ENCODE measurements at regions not wholly inside any gene's neighbourhood (a gene's known extent, or its start where the extent isn't known, plus 50 kb on each side); places are given as distances from the start of the nearest gene placed in this dataset.

GRCh38 chr2:200239216-200239615, 67.3 kb upstream of the SPATS2L start:
- Histone ChIP-seq H3K4me3 (ENCODE audit: low read length) (no peak overlapping the region), H3K9me3 (ENCODE audit: low read length) (no peaks in the 10 kb centered on the region), H3K27ac (ENCODE audit: low read depth, low read length) (no peak overlapping the region), H3K4me1 (ENCODE audit: insufficient read depth, low read length) (no peaks in the 10 kb centered on the region), H3K36me3 (ENCODE audit: insufficient read depth, low read length) (no peaks in the 10 kb centered on the region), H3K27me3 (ENCODE audit: insufficient read depth, low read length, poor library complexity, severe bottlenecking) (no peaks in the 10 kb centered on the region)
- peak in 1 of 5 donors; percentile 2 for DNase-seq
- ChIA-PET CTCF (no interaction called here), POLR2A (no interaction called here)
- peaks cover 3 to 4% (median 4%) of the 10 kb centered on the region in 3 donors for H3K4me1 Mint-ChIP-seq
- no peaks in the 10 kb centered on the region for H3K9me3 Mint-ChIP-seq
- peak overlapping the region in 1 of 8 donors; percentile 64 for H3K27ac Mint-ChIP-seq
- no peak overlapping the region for H3K4me3 Mint-ChIP-seq
- H3K27me3 Mint-ChIP-seq: peaks cover 3 to 35% of the 10 kb centered on the region in 2 donors
- H3K36me3 Mint-ChIP-seq: peaks cover 0 to 3% (median 0%) of the 10 kb centered on the region in 3 donors

- Histone ChIP-seq H3K9me3 (ENCODE audit: low read length) (no peaks in the 10 kb centered on the region), H3K36me3 (ENCODE audit: insufficient read depth, low read length) (no peaks in the 10 kb centered on the region), H3K4me3 (ENCODE audit: low read length) (no peak overlapping the region), H3K4me1 (ENCODE audit: insufficient read depth, low read length) (no peaks in the 10 kb centered on the region), H3K27ac (ENCODE audit: low read depth, low read length) (no peak overlapping the region), H3K27me3 (ENCODE audit: insufficient read depth, low read length, poor library complexity, severe bottlenecking) (no peaks in the 10 kb centered on the region)
- ChIA-PET CTCF (no interaction called here), POLR2A (no interaction called here)
- H3K4me3 Mint-ChIP-seq: no peak overlapping the region
- DNase-seq: no peak
- no peaks in the 10 kb centered on the region for H3K9me3 Mint-ChIP-seq
- H3K27me3 Mint-ChIP-seq: peaks cover 0 to 27% of the 10 kb centered on the region in 2 donors
- H3K36me3 Mint-ChIP-seq: peaks cover 0 to 3% (median 0%) of the 10 kb centered on the region in 3 donors
- no peak overlapping the region for H3K27ac Mint-ChIP-seq
- peaks cover 3 to 4% (median 4%) of the 10 kb centered on the region in 3 donors for H3K4me1 Mint-ChIP-seq
These were observed 63.9 kb upstream of the SPATS2L start for GRCh38 chr2:200242570-200242969.

DNA sequence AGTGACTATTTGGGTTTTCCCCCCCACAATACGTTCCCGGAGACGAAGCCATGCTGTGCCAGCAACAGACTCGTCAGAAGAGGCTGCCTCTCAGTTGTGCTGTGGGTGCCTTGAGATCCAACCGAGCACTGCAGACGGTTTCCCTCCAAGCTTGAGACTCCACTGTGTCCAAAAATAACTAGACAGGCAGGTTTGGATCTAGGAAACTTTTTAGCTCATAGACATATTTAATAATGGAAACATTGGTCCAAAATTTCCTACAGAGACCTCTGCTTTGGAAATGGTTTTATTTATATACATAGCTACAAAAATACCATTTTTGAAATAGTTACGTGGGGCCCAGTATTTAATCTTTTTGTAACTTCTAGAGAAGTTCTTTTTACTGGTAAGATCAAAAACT, 63.1 kb upstream of the SPATS2L start:
- Histone ChIP-seq H3K27me3 (ENCODE audit: insufficient read depth, low read length, poor library complexity, severe bottlenecking) (no peaks in the 10 kb centered on the region), H3K4me3 (ENCODE audit: low read length) (no peak overlapping the region), H3K36me3 (ENCODE audit: insufficient read depth, low read length) (no peaks in the 10 kb centered on the region), H3K27ac (ENCODE audit: low read depth, low read length) (no peak overlapping the region), H3K4me1 (ENCODE audit: insufficient read depth, low read length) (no peaks in the 10 kb centered on the region), H3K9me3 (ENCODE audit: low read length) (no peaks in the 10 kb centered on the region)
- H3K27me3 Mint-ChIP-seq: peaks cover 0 to 27% of the 10 kb centered on the region in 2 donors
- CTCF ChIA-PET: no interaction called here
- no peak overlapping the region for H3K27ac Mint-ChIP-seq
- peaks cover 0 to 3% (median 0%) of the 10 kb centered on the region in 3 donors for H3K36me3 Mint-ChIP-seq
- POLR2A ChIA-PET: interaction anchor here (0.7 kb wide), 1 partner anchor 175 kb away, joined by 9 read pairs; no protein-coding TSS in a partner anchor
- no peak overlapping the region for H3K4me3 Mint-ChIP-seq
- no peak for DNase-seq
- no peaks in the 10 kb centered on the region for H3K9me3 Mint-ChIP-seq
- peaks cover 3 to 4% (median 4%) of the 10 kb centered on the region in 3 donors for H3K4me1 Mint-ChIP-seq

DNA sequence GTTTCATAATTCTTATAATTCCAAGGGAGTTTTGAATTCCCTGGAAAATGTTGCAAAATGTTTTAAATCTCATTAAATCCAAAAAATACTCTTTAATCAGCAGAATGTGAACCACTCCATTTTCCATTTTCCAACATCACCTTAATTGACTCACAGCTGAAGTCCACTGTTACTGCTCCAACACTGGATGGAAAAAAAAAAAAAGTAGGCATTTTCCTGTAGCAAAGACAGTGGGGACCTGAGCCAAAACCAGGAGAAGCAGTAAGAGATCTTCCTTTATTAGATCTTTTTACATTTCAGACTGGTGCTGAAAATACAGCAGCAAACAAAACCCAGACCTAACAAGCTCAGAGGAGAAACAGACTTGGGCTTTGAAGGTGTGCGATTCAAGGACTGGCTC, 62.4 kb upstream of the SPATS2L start:
- DNase-seq: no peak
- Histone ChIP-seq H3K27ac (ENCODE audit: low read depth, low read length) (no peak overlapping the region), H3K27me3 (ENCODE audit: insufficient read depth, low read length, poor library complexity, severe bottlenecking) (no peaks in the 10 kb centered on the region), H3K9me3 (ENCODE audit: low read length) (no peaks in the 10 kb centered on the region), H3K36me3 (ENCODE audit: insufficient read depth, low read length) (no peaks in the 10 kb centered on the region), H3K4me1 (ENCODE audit: insufficient read depth, low read length) (no peaks in the 10 kb centered on the region), H3K4me3 (ENCODE audit: low read length) (no peak overlapping the region)
- Mint-ChIP-seq H3K9me3 (no peaks in the 10 kb centered on the region), H3K27ac (no peak overlapping the region), H3K4me1 (peaks cover 3% of the 10 kb centered on the region in 3 donors), H3K4me3 (no peak overlapping the region), H3K36me3 (peaks cover 0 to 3% (median 0%) of the 10 kb centered on the region in 3 donors), H3K27me3 (peaks cover 3 to 25% of the 10 kb centered on the region in 2 donors)
- ChIA-PET CTCF (no interaction called here), POLR2A (no interaction called here)

- Mint-ChIP-seq H3K4me3 (no peak overlapping the region), H3K4me1 (no peaks in the 10 kb centered on the region), H3K9me3 (peaks cover 0 to 2% (median 0%) of the 10 kb centered on the region in 5 donors), H3K27me3 (peaks cover 3 to 19% of the 10 kb centered on the region in 2 donors), H3K36me3 (no peaks in the 10 kb centered on the region), H3K27ac (no peak overlapping the region)
- DNase-seq: no peak
- POLR2A ChIA-PET: no interaction called here
- Histone ChIP-seq H3K27ac (ENCODE audit: low read depth, low read length) (no peak overlapping the region), H3K36me3 (ENCODE audit: insufficient read depth, low read length) (no peaks in the 10 kb centered on the region), H3K4me3 (ENCODE audit: low read length) (no peak overlapping the region), H3K27me3 (ENCODE audit: insufficient read depth, low read length, poor library complexity, severe bottlenecking) (no peaks in the 10 kb centered on the region), H3K9me3 (ENCODE audit: low read length) (no peaks in the 10 kb centered on the region), H3K4me1 (ENCODE audit: insufficient read depth, low read length) (no peaks in the 10 kb centered on the region)
- CTCF ChIA-PET: no interaction called here
These were observed 59.0 kb upstream of the SPATS2L start for GRCh38 chr2:200247494-200247893.

DNA sequence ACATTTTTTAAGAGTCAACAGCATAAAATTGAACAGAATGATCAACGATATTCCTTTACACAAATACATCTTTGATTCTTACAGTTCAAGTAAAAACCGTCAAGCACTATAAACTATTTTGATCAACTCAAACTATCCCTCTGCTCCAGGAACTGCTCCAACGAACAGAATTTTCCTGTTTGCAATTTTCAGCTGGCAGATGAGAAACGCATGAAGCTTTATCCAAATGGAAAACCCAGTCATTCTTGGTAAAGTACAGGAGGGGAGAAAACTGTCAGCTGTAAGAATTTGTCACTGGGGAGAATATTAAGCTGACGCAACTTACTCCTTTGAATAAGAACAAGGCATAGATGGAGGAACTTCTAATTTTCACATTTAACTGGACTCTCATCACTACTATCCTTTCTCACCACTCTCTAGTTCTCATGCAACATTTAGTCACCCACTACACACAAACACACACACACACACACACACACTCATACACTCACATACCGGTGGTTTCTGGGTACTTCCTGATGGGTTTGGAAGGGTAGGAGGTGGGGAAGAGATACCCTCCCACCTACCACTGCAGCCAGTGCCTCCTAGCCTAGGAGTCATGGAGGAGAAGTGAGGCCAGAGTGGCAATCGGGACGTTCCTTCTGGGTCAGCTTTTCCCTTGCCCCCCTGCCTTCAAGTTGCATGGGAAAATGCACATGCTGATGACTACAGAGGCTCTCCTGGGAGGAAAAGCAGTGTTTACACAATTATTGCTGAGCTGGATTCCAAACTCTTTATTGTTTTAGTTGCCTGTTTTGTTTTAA, 54.0 kb upstream of the SPATS2L start:
- ChIA-PET POLR2A (no interaction called here), CTCF (no interaction called here)
- DNase-seq: no peak
- Histone ChIP-seq H3K36me3 (ENCODE audit: insufficient read depth, low read length) (no peaks in the 10 kb centered on the region), H3K9me3 (ENCODE audit: low read length) (no peaks in the 10 kb centered on the region), H3K4me3 (ENCODE audit: low read length) (no peak overlapping the region), H3K27me3 (ENCODE audit: insufficient read depth, low read length, poor library complexity, severe bottlenecking) (no peaks in the 10 kb centered on the region), H3K27ac (ENCODE audit: low read depth, low read length) (no peak overlapping the region), H3K4me1 (ENCODE audit: insufficient read depth, low read length) (no peaks in the 10 kb centered on the region)
- Mint-ChIP-seq H3K4me1 (no peaks in the 10 kb centered on the region), H3K4me3 (no peak overlapping the region), H3K27ac (no peak overlapping the region), H3K9me3 (peaks cover 0 to 2% (median 0%) of the 10 kb centered on the region in 5 donors), H3K36me3 (no peaks in the 10 kb centered on the region), H3K27me3 (peaks cover 11 to 27% of the 10 kb centered on the region in 2 donors)

DNA sequence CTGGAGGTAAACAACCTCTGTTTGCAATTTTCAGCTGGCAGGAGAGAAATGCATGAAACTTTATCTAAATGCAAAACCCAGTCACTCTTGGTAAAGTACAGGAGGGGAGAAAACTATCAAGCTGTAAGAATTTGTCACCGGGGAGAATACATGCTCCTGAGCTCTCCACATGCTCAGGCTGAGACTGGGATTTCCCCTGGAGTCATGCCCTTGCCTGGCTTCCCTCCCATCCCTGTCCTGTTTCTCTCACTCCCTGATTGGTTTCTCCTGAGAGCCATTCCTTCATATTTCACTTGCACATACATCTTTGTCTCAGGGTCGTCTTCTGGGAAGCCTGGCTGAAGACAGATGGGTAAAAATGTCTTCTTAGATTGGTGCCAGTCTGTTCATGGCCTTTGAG, 52.9 kb upstream of the SPATS2L start:
- Histone ChIP-seq H3K36me3 (ENCODE audit: insufficient read depth, low read length) (no peaks in the 10 kb centered on the region), H3K9me3 (ENCODE audit: low read length) (no peaks in the 10 kb centered on the region), H3K27me3 (ENCODE audit: insufficient read depth, low read length, poor library complexity, severe bottlenecking) (no peaks in the 10 kb centered on the region), H3K4me3 (ENCODE audit: low read length) (no peak overlapping the region), H3K4me1 (ENCODE audit: insufficient read depth, low read length) (no peaks in the 10 kb centered on the region), H3K27ac (ENCODE audit: low read depth, low read length) (no peak overlapping the region)
- ChIA-PET POLR2A (no interaction called here), CTCF (no interaction called here)
- Mint-ChIP-seq H3K27me3 (peaks cover 9 to 27% of the 10 kb centered on the region in 2 donors), H3K9me3 (peaks cover 0 to 2% (median 0%) of the 10 kb centered on the region in 5 donors), H3K27ac (no peak overlapping the region), H3K36me3 (no peaks in the 10 kb centered on the region), H3K4me1 (no peaks in the 10 kb centered on the region), H3K4me3 (no peak overlapping the region)
- no peak for DNase-seq

DNA sequence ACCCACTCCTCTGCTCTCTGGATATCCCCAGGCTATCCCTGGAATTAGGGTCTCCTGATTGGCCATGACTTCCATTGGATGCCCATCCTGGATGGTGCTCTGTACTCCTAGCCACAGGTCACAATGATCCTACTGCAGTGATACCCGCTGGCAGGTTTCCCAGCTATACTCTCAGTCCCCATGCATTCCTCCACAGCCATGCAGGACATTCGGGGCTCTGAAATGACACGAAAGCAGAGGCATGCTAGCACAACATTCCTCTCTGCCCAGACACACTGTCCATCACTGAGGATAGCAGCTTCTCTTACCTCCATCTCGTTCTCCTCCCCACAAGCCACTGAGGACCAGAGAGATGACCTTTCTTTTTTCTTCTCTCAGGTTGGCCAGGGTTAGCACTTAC, 51.7 kb upstream of the SPATS2L start:
- no peaks in the 10 kb centered on the region for H3K36me3 ChIP-seq (ENCODE audit: insufficient read depth, low read length)
- no peak overlapping the region for H3K4me3 ChIP-seq (ENCODE audit: low read length)
- Mint-ChIP-seq H3K4me3 (no peak overlapping the region), H3K27me3 (peaks cover 8 to 24% of the 10 kb centered on the region in 2 donors), H3K36me3 (no peaks in the 10 kb centered on the region), H3K4me1 (no peaks in the 10 kb centered on the region), H3K9me3 (peaks cover 0 to 2% (median 0%) of the 10 kb centered on the region in 5 donors), H3K27ac (no peak overlapping the region)
- H3K9me3 ChIP-seq (ENCODE audit: low read length): no peaks in the 10 kb centered on the region
- no peaks in the 10 kb centered on the region for H3K4me1 ChIP-seq (ENCODE audit: insufficient read depth, low read length)
- ChIA-PET CTCF (no interaction called here), POLR2A (no interaction called here)
- no peaks in the 10 kb centered on the region for H3K27me3 ChIP-seq (ENCODE audit: insufficient read depth, low read length, poor library complexity, severe bottlenecking)
- DNase-seq: no peak
- no peak overlapping the region for H3K27ac ChIP-seq (ENCODE audit: low read depth, low read length)
